ENCODE measurements at regions not wholly inside any gene's neighbourhood (a gene's known extent, or its start where the extent isn't known, plus 50 kb on each side); places are given as distances from the start of the nearest gene placed in this dataset.
A peak's percentile ranks its signal among the peaks of the same experiment; 100 is the strongest.

GRCh38 chr20:1776681-1777475, 118.3 kb upstream of the SIRPA start (continued):
- TF ChIP-seq ZNF142 (CRISPR knock-in tag; IDR thresholded peaks at IDR 0.05) (no peak; the same call in 1 of the 2 replicates), ZNF891 (CRISPR knock-in tag; IDR thresholded peaks at IDR 0.05) (peak; percentile 88), PLSCR1 (CRISPR knock-in tag; IDR thresholded peaks at IDR 0.05; ENCODE audit: borderline replicate concordance) (no peak), PRPF4 (IDR thresholded peaks at IDR 0.05; ENCODE audit: low read depth, low read length, poor library complexity, severe bottlenecking) (no peak), ZNF207 (IDR thresholded peaks at IDR 0.05; ENCODE audit: borderline replicate concordance) (no peak), NONO (IDR thresholded peaks at IDR 0.05) (no peak), NONO (CRISPR knock-in tag; conservative IDR thresholded peaks at IDR 0.05) (0 out of 2 replicates have a peak, but pooled peaks have one; percentile 79), HDAC1 (CRISPR knock-in tag; IDR thresholded peaks at IDR 0.05) (peak; percentile 85), ZNF574 (CRISPR knock-in tag; IDR thresholded peaks at IDR 0.05) (peak; percentile 99), ZBTB7B (CRISPR knock-in tag; IDR thresholded peaks at IDR 0.05) (peak; percentile 74), ZNF605 (CRISPR knock-in tag; IDR thresholded peaks at IDR 0.05) (peak; percentile 94), HMGXB4 (CRISPR knock-in tag; IDR thresholded peaks at IDR 0.05; ENCODE audit: borderline replicate concordance in 1 of 2, low read depth in 1 of 2) (peak; percentile 97 to 100), ZBTB14 (CRISPR knock-in tag; IDR thresholded peaks at IDR 0.05) (no peak; the same call in 1 of the 2 replicates), REXO4 (CRISPR knock-in tag; IDR thresholded peaks at IDR 0.05; ENCODE audit: borderline replicate concordance) (no peak), ZNF703 (CRISPR knock-in tag; IDR thresholded peaks at IDR 0.05; ENCODE audit: borderline replicate concordance) (no peak; the same call in 1 of the 2 replicates)

Measured in HepG2 (cell line).